ENCODE measurements at regions not wholly inside any gene's neighbourhood (a gene's known extent, or its start where the extent isn't known, plus 50 kb on each side); places are given as distances from the start of the nearest gene placed in this dataset.

DNA sequence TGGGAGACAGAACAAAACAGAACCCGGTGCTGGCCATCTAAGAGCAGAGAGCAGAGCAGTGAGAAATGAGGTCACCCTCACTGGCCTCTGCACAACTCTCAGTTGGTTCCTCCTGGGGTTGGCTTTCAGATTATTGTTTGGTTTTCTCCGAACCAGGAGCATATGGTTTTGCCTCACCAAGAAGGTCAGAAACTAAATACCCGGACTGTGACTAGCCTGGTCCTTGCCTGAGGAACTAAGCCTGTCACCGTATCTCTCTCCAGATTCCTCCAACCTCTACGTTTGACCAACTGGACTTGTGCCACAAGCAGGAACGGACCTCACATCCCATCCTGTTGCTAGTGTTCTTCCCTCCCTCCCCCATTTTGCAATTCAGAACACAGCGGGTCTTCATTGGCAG is 450.4 kb upstream of the JARID2 start:
- TF ChIP-seq POLR2AphosphoS5 (IDR thresholded peaks at IDR 0.05) = no peak
- no peak for TF ChIP-seq CTCF (IDR thresholded peaks at IDR 0.05)
